K562 (cell line): ENCODE measurements at regions not wholly inside any gene's neighbourhood (a gene's known extent, or its start where the extent isn't known, plus 50 kb on each side); places are given as distances from the start of the nearest gene placed in this dataset.

Experiments used
- ATAC-seq: fragments of 200-7000 bp; cut with Tn5 transposase; 3 replicates; pipeline ENCODE4 v1.9.1; 2020; ENCODE audit warnings: moderate library complexity
- BruUV-seq: library from RNA; stranded (reverse); fragments of 400-500 nt; replicated peaks from 2 replicates; lab custom pipeline; 2021; lab: Mats Ljungman, UMichigan
- CTCF ChIA-PET: fragments of 300-600 bp; formaldehyde crosslinking; extraction: SDS; loops from one replicate; lab custom pipeline; 2021; ENCODE audit warnings: low intra/inter-chr PET ratio; lab: Yijun Ruan, JAX
- POLR2A ChIA-PET: fragments of 300-600, 350-650 bp; sonication (Branson Sonifier 250); formaldehyde crosslinking; extraction: SDS; loops from one replicate; lab custom pipeline; 2021; ENCODE audit warnings: antibody characterized with exemption, inconsistent platforms; lab: Yijun Ruan, JAX
- DNase-seq, 4 experiments: peaks; one replicate each; pipeline versions ENCODE4 v3.0.0 to v3.0.0-alpha.2; 2011 to 2018; ENCODE audit warnings: low spot score in 3 of 4, mixed read lengths in 3 of 4; ENCODE audit errors: extremely low read depth in 1 of 4
- FAIRE-seq: peaks from 2 replicates; lab custom pipeline; 2011; peaks lifted over from hg19 to GRCh38; lab: Jason Lieb, UNC
- H2AFZ ChIP-seq: 2 replicates; pipeline ENCODE4 v1.6.0; 2011; ENCODE audit warnings: low read depth, low read length, control low read depth, inconsistent platforms
- H3K27ac ChIP-seq: fragments of 200-600 bp; 3 replicates; pipeline ENCODE4 v1.8.0; 2011; ENCODE audit warnings: low read depth, mild to moderate bottlenecking, control low read depth, inconsistent platforms, low read length, moderate library complexity, mixed read lengths; ENCODE audit errors: extremely low read depth
- H3K27me3 ChIP-seq, 2 experiments: fragments of 300-600 bp in 1 of 2; 2 replicates in 1 of 2; 3 replicates in 1 of 2; pipeline versions ENCODE4 v1.6.0 to v1.8.0; 2011; ENCODE audit warnings: inconsistent platforms in 2 of 2, low read length in 2 of 2, mild to moderate bottlenecking in 1 of 2, mixed read lengths in 1 of 2, moderate library complexity in 1 of 2; ENCODE audit not compliant: control insufficient read depth in 2 of 2, insufficient read depth in 2 of 2
- H3K36me3 ChIP-seq: fragments of 300-600 bp; 3 replicates; pipeline ENCODE4 v1.8.0; 2011; ENCODE audit warnings: mild to moderate bottlenecking, low read length, inconsistent platforms; ENCODE audit not compliant: control insufficient read depth, insufficient read depth
- H3K4me1 ChIP-seq, 2 experiments: fragments of 200-600 bp in 1 of 2; replicated peaks in 1 of 2; 2 replicates in 1 of 2; 3 replicates in 1 of 2; pipeline versions ENCODE4 v1.5.1 to v1.8.0; 2011; ENCODE audit warnings: inconsistent platforms in 2 of 2, low read length in 2 of 2, mild to moderate bottlenecking in 1 of 2, mixed read lengths in 1 of 2, moderate library complexity in 1 of 2; ENCODE audit not compliant: control insufficient read depth in 2 of 2, insufficient read depth in 2 of 2
- H3K4me2 ChIP-seq: 2 replicates; pipeline ENCODE4 v1.6.1; 2011; ENCODE audit warnings: low read length, control low read depth, inconsistent platforms, mixed read lengths; ENCODE audit not compliant: insufficient read depth
- H3K4me3 ChIP-seq: fragments of 200-600 bp; sonication (generic), shearing (Covaris generic); 2 replicates; pipeline ENCODE4 v1.5.1; 2016; ENCODE audit warnings: control low read depth, inconsistent platforms
- H3K79me2 ChIP-seq: fragments of 200-600 bp; 3 replicates; pipeline ENCODE4 v1.8.0; 2011; ENCODE audit warnings: low read length, inconsistent platforms; ENCODE audit not compliant: control insufficient read depth, insufficient read depth
- H3K9ac ChIP-seq, 2 experiments: 2 replicates each; pipeline versions ENCODE4 v1.6.0 to v1.6.1; 2011; ENCODE audit warnings: low read depth in 2 of 2, low read length in 2 of 2, control low read depth in 1 of 2, inconsistent platforms in 1 of 2, mild to moderate bottlenecking in 1 of 2, mixed read lengths in 1 of 2; ENCODE audit not compliant: insufficient read depth in 1 of 2
- H3K9me1 ChIP-seq: one replicate; pipeline ENCODE4 v1.6.0; 2011; ENCODE audit warnings: inconsistent platforms, mild to moderate bottlenecking, low read length, moderate library complexity; ENCODE audit not compliant: control insufficient read depth, insufficient read depth
- H3K9me3 ChIP-seq: replicated peaks from 2 replicates; pipeline ENCODE4 v1.5.1; 2011; ENCODE audit warnings: low read depth, low read length, inconsistent platforms; ENCODE audit not compliant: control insufficient read depth, insufficient read depth
- H4K20me1 ChIP-seq: replicated peaks from 2 replicates; pipeline ENCODE4 v1.6.1; 2011; ENCODE audit warnings: low read length, inconsistent platforms, mixed read lengths; ENCODE audit not compliant: control insufficient read depth, insufficient read depth
- CCAR2 ChIP-seq: fragments of 200-400 bp; formaldehyde crosslinking; IDR thresholded peaks from 2 replicates; pipeline ENCODE4 v1.6.1; 2017; ENCODE audit warnings: mild to moderate bottlenecking, low read depth, low read length
- KDM5B ChIP-seq: fragments of 200-600 bp; sonication (generic); IDR thresholded peaks from 2 replicates; pipeline ENCODE4 v1.6.1; 2012; ENCODE audit warnings: low read depth, mild to moderate bottlenecking, moderate library complexity, low read length, control low read depth, inconsistent platforms; ENCODE audit not compliant: insufficient replicate concordance
- MBD2 ChIP-seq: sonication (generic); IDR thresholded peaks from 2 replicates; pipeline ENCODE4 v1.6.1; 2016; ENCODE audit warnings: low read depth, borderline replicate concordance
- PHTF2 ChIP-seq: fragments of 250-450 bp; sonication (Bioruptor Pico); IDR thresholded peaks from 2 replicates; pipeline ENCODE4 v1.5.0; 2021; ENCODE audit warnings: mild to moderate bottlenecking
- POLR2B ChIP-seq: fragments of 450-650 bp; IDR thresholded peaks from 2 replicates; pipeline ENCODE4 v1.6.1; 2018; ENCODE audit warnings: low read depth; ENCODE audit not compliant: partially characterized antibody
- REST ChIP-seq, 2 experiments: fragments of 450-650 bp; formaldehyde crosslinking in 1 of 2; IDR thresholded peaks; 2 replicates each; pipeline versions ENCODE4 v1.4.0 to v1.6.1; 2014 to 2020; ENCODE audit warnings: mild to moderate bottlenecking in 2 of 2, borderline replicate concordance in 1 of 2, low read depth in 1 of 2
- TEAD4 ChIP-seq, 2 experiments: sonication (generic) in 1 of 2; formaldehyde crosslinking in 1 of 2; IDR thresholded peaks; 2 replicates each; pipeline versions ENCODE4 v1.6.1 to v1.8.0; 2012 to 2022; ENCODE audit warnings: borderline replicate concordance in 1 of 2, inconsistent platforms in 1 of 2, low read length in 1 of 2, mild to moderate bottlenecking in 1 of 2, missing genetic modification reagents in 1 of 2
- ZKSCAN3 ChIP-seq: fragments of 250-450 bp; sonication (Bioruptor Pico); IDR thresholded peaks from 2 replicates; pipeline ENCODE4 v1.4.0; 2020
- ZMIZ1 ChIP-seq, 2 experiments: fragments of 150-350 bp in 1 of 2; IDR thresholded peaks; 2 replicates each; pipeline ENCODE4 v1.6.1; 2012 to 2016; ENCODE audit warnings: low read depth in 2 of 2, low read length in 2 of 2, mild to moderate bottlenecking in 1 of 2, moderate library complexity in 1 of 2
- ZNF282 ChIP-seq: sonication (generic); formaldehyde crosslinking; IDR thresholded peaks from 2 replicates; pipeline ENCODE4 v1.8.1; 2023; ENCODE audit warnings: missing genetic modification reagents
- ZNF696 ChIP-seq: fragments of 250-450 bp; sonication (Bioruptor Pico); conservative IDR thresholded peaks from 2 replicates; pipeline ENCODE4 v1.4.0; 2020; ENCODE audit warnings: mild to moderate bottlenecking, moderate library complexity
- ZSCAN29 ChIP-seq: fragments of 450-650 bp; IDR thresholded peaks from 2 replicates; pipeline ENCODE4 v1.6.1; 2017
- WGBS: fragments of 100-300 bp; shearing (Covaris generic); methylation state at CpG from one replicate; pipeline ENCODE4 v1.1.6; 2016; ENCODE audit warnings: low coverage, mixed read lengths; ENCODE audit not compliant: insufficient coverage; ENCODE audit errors: missing lambda C conversion rate; 5-methylcytosine and 5-hydroxymethylcytosine counted together
- in situ Hi-C: fragments of 300-500 bp; cut with MboI; formaldehyde crosslinking; loops from 4 replicates; pipeline ENCODE4 v1.15.0; 2018; ENCODE audit warnings: inconsistent platforms, mixed read lengths
- intact Hi-C: fragments of 100-400 bp; cut with micrococcal nuclease; formaldehyde crosslinking; loops from 2 replicates; pipeline ENCODE4 v1.14.2; 2022

GRCh38 chr20:54843431-54843830, 368.0 kb downstream of the DOK5 start:
- POLR2A ChIA-PET: no interaction called here
- H3K4me2 ChIP-seq: no peak overlapping the region
- H2AFZ ChIP-seq: no peak overlapping the region
- no peaks in the 10 kb centered on the region for H3K9me1 ChIP-seq
- H3K27ac ChIP-seq: no peak overlapping the region
- H3K4me1 ChIP-seq: no peaks in the 10 kb centered on the region
- H3K36me3 ChIP-seq: no peaks in the 10 kb centered on the region
- FAIRE-seq: no peak
- H3K4me3 ChIP-seq: no peak overlapping the region
- in situ Hi-C loops (no loop called here), intact Hi-C loops (no loop called here)
- no peaks in the 10 kb centered on the region for H3K27me3 ChIP-seq
- no peaks in the 10 kb centered on the region for H4K20me1 ChIP-seq
- CTCF ChIA-PET: no interaction called here
- DNase-seq: no peak
- H3K79me2 ChIP-seq: no peaks in the 10 kb centered on the region
- no peak overlapping the region for H3K9ac ChIP-seq
- ATAC-seq: no peak
- 13% methylated on average over 1 of the region's 1 CpG for WGBS
- BruUV-seq: no TSS peak
- H3K9me3 ChIP-seq: 0 out of 2 replicates have a peak, but pooled peaks cover 2% of the 10 kb centered on the region
- TF ChIP-seq ZSCAN29: no peak
- TF ChIP-seq ZKSCAN3: no peak
- TF ChIP-seq PHTF2 (CRISPR knock-in tag): no peak
- TF ChIP-seq POLR2B: no peak
- TF ChIP-seq ZNF282 (CRISPR knock-in tag): no peak
- no peak for TF ChIP-seq MBD2
- TF ChIP-seq ZMIZ1 (IDR thresholded peaks at IDR 0.05; ENCODE audit: low read depth in 2 of 2, low read length in 2 of 2): no peak
- TF ChIP-seq REST (IDR thresholded peaks at IDR 0.05; ENCODE audit: borderline replicate concordance): no peak
- TF ChIP-seq REST (CRISPR knock-in tag; IDR thresholded peaks at IDR 0.05; ENCODE audit: low read depth): no peak
- TF ChIP-seq CCAR2: no peak
- no peak for TF ChIP-seq KDM5B
- TF ChIP-seq ZNF696 (CRISPR knock-in tag): no peak
- no peak for TF ChIP-seq TEAD4 (IDR thresholded peaks at IDR 0.05; ENCODE audit: low read length)
- no peak for TF ChIP-seq TEAD4 (CRISPR knock-in tag; IDR thresholded peaks at IDR 0.05; ENCODE audit: borderline replicate concordance)
